GM12878 (cell line): ENCODE measurements at regions not wholly inside any gene's neighbourhood (a gene's known extent, or its start where the extent isn't known, plus 50 kb on each side); places are given as distances from the start of the nearest gene placed in this dataset.

Experiments
- ATAC-seq: fragments of 200-7000 bp; cut with Tn5 transposase; 3 replicates; pipeline ENCODE4 v1.9.1; 2020; ENCODE audit warnings: mild to moderate bottlenecking, moderate library complexity
- BruUV-seq: library from RNA; stranded (reverse); fragments of 400-500 nt; replicated peaks from 2 replicates; lab custom pipeline; 2021; lab: Mats Ljungman, UMichigan
- CTCF ChIA-PET: fragments of 300-600 bp; sonication (Branson Sonifier 250); formaldehyde crosslinking; extraction: SDS; loops from one replicate; lab custom pipeline; 2021; ENCODE audit warnings: inconsistent platforms; lab: Yijun Ruan, JAX
- POLR2A ChIA-PET: fragments of 350-600 bp; formaldehyde crosslinking; extraction: SDS; loops from one replicate; lab custom pipeline; 2021; ENCODE audit warnings: inconsistent platforms; lab: Charles Lee
- RAD21 ChIA-PET: fragments of 300-600 bp; sonication (Branson Sonifier 250); formaldehyde crosslinking; loops from one replicate; lab custom pipeline; 2023; ENCODE audit warnings: antibody characterized with exemption; ENCODE audit not compliant: unreplicated experiment; lab: Charles Lee
- SMC1A ChIA-PET: fragments of 300-600 bp; sonication (Branson Sonifier 250); formaldehyde crosslinking; loops from one replicate; lab custom pipeline; 2023; ENCODE audit not compliant: unreplicated experiment, uncharacterized antibody; lab: Charles Lee
- DNase-seq: peaks from one replicate; pipeline ENCODE4 v3.0.0-alpha.2; 2011; ENCODE audit warnings: low read depth, low spot score
- FAIRE-seq: peaks from 3 replicates; lab custom pipeline; 2011; peaks lifted over from hg19 to GRCh38; lab: Jason Lieb, UNC
- H2AFZ ChIP-seq: 2 replicates; pipeline ENCODE4 v1.6.0; 2011; ENCODE audit warnings: low read depth, low read length, control low read depth; ENCODE audit not compliant: control insufficient read depth
- H3K27ac ChIP-seq: 2 replicates; pipeline ENCODE4 v1.5.1; 2011; ENCODE audit warnings: control low read depth; ENCODE audit not compliant: control insufficient read depth, insufficient read depth
- H3K27me3 ChIP-seq, 2 experiments: replicated peaks in 1 of 2; 2 replicates each; pipeline versions ENCODE4 v1.6.0 to v1.6.1; 2011; ENCODE audit warnings: low read length in 1 of 2; ENCODE audit not compliant: control insufficient read depth in 2 of 2, insufficient read depth in 2 of 2
- H3K36me3 ChIP-seq, 2 experiments: 2 replicates each; pipeline ENCODE4 v1.5.1; 2011; ENCODE audit warnings: low read length in 1 of 2; ENCODE audit not compliant: control insufficient read depth in 2 of 2, insufficient read depth in 2 of 2
- H3K4me1 ChIP-seq: 2 replicates; pipeline ENCODE4 v1.6.1; 2011; ENCODE audit warnings: mild to moderate bottlenecking, low read length, moderate library complexity, mixed read lengths; ENCODE audit not compliant: control insufficient read depth, insufficient read depth
- H3K4me2 ChIP-seq: 2 replicates; pipeline ENCODE4 v1.6.0; 2011; ENCODE audit warnings: control low read depth; ENCODE audit not compliant: control insufficient read depth, insufficient read depth
- H3K4me3 ChIP-seq: fragments of 200-600 bp; sonication (generic); 2 replicates; pipeline ENCODE4 v1.5.1; 2016
- H3K79me2 ChIP-seq: 2 replicates; pipeline ENCODE4 v1.6.0; 2011; ENCODE audit warnings: low read length; ENCODE audit not compliant: control insufficient read depth, insufficient read depth
- H3K9ac ChIP-seq: 2 replicates; pipeline ENCODE4 v1.8.0; 2011; ENCODE audit warnings: low read length, control low read depth, mixed read lengths; ENCODE audit not compliant: control insufficient read depth, insufficient read depth
- H3K9me3 ChIP-seq: replicated peaks from 3 replicates; pipeline ENCODE4 v1.5.1; 2011; ENCODE audit warnings: mild to moderate bottlenecking, low read length; ENCODE audit not compliant: control insufficient read depth, insufficient read depth
- H4K20me1 ChIP-seq: 2 replicates; pipeline ENCODE4 v1.6.0; 2011; ENCODE audit not compliant: control insufficient read depth, insufficient read depth
- CEBPZ ChIP-seq: fragments of 150-350 bp; IDR thresholded peaks from 2 replicates; pipeline ENCODE4 v1.6.1; 2016; ENCODE audit warnings: low read depth, low read length
- CTCF ChIP-seq, 3 experiments: IDR thresholded peaks in 2 of 3; conservative IDR thresholded peaks in 1 of 3; 2 replicates each; pipeline ENCODE4 v1.5.1; 2011; ENCODE audit warnings: low read depth in 3 of 3, low read length in 3 of 3, mild to moderate bottlenecking in 3 of 3, control low read depth in 2 of 3, moderate library complexity in 2 of 3, inconsistent platforms in 1 of 3, mixed read lengths in 1 of 3; ENCODE audit not compliant: control insufficient read depth in 2 of 3, insufficient read depth in 1 of 3; ENCODE audit errors: extremely low read depth in 1 of 3
- IRF3 ChIP-seq: fragments of 450-650 bp; IDR thresholded peaks from 2 replicates; pipeline ENCODE4 v1.6.1; 2014; ENCODE audit warnings: mild to moderate bottlenecking
- IRF4 ChIP-seq: IDR thresholded peaks from 2 replicates; pipeline ENCODE4 v1.6.1; 2011; ENCODE audit warnings: low read depth, low read length
- MXI1 ChIP-seq: fragments of 150-350 bp; IDR thresholded peaks from 2 replicates; pipeline ENCODE4 v1.6.1; 2011; ENCODE audit warnings: low read depth, mild to moderate bottlenecking, inconsistent platforms, low read length, improper control_type of control experiment
- SREBF2 ChIP-seq: IDR thresholded peaks from 2 replicates; pipeline ENCODE4 v1.6.1; 2012; ENCODE audit warnings: mild to moderate bottlenecking, low read length
- STAT1 ChIP-seq: fragments of 450-650 bp; conservative IDR thresholded peaks from 2 replicates; pipeline ENCODE4 v1.6.1; 2014; ENCODE audit warnings: antibody characterized with exemption, mild to moderate bottlenecking
- USF1 ChIP-seq: IDR thresholded peaks from 2 replicates; pipeline ENCODE4 v1.6.1; 2011; ENCODE audit warnings: borderline replicate concordance, low read depth, mild to moderate bottlenecking, moderate library complexity, mixed read lengths, low read length; ENCODE audit not compliant: insufficient read depth; ENCODE audit errors: extremely low read length
- ZBTB11 ChIP-seq: fragments of 450-650 bp; formaldehyde crosslinking; IDR thresholded peaks from 2 replicates; pipeline ENCODE4 v1.5.0; 2022; ENCODE audit warnings: mild to moderate bottlenecking, missing genetic modification characterization
- WGBS: methylation state at CpG from one replicate; pipeline ENCODE4 v1.1.6; 2016; ENCODE audit warnings: low lambda C conversion rate; ENCODE audit not compliant: insufficient replicate concordance, insufficient coverage; ENCODE audit errors: missing lambda C conversion rate; 5-methylcytosine and 5-hydroxymethylcytosine counted together
- in situ Hi-C: fragments of 300-500 bp; cut with MboI; formaldehyde crosslinking; loops from 9 replicates; pipeline ENCODE4 v1.14.3; 2018; ENCODE audit warnings: mixed read lengths
- intact Hi-C: fragments of 100-400 bp; cut with micrococcal nuclease; formaldehyde crosslinking; loops from one replicate; pipeline ENCODE4 v1.14.2; 2022; ENCODE audit not compliant: unreplicated experiment

GRCh38 chr14:56046996-56047395, 71.2 kb upstream of the PELI2 start (continued):
- TF ChIP-seq CEBPZ (no peak), STAT1 (no peak), IRF3 (no peak)

GRCh38 chr14:56049536-56049935, 68.7 kb upstream of the PELI2 start:
- no peaks in the 10 kb centered on the region for H4K20me1 ChIP-seq
- 0% methylated on average over 1 of the region's 1 CpG for WGBS
- no peak overlapping the region for H3K4me2 ChIP-seq
- TF ChIP-seq USF1, result no peak
- no peak for TF ChIP-seq ZBTB11 (CRISPR knock-in tag)
- no peak for TF ChIP-seq IRF4
- no peak for TF ChIP-seq MXI1
- no peak for TF ChIP-seq CTCF (IDR thresholded peaks at IDR 0.05 in 2 of 3, conservative IDR thresholded peaks at IDR 0.05 in 1 of 3; ENCODE audit: control insufficient read depth in 2 of 3, extremely low read depth in 1 of 3, insufficient read depth in 1 of 3, low read depth in 3 of 3, low read length in 3 of 3)
- TF ChIP-seq SREBF2, result no peak
- TF ChIP-seq, all 136 proteins: peak for 0
- in situ Hi-C loops (no loop called here), intact Hi-C loops (no loop called here)
- BruUV-seq, result no TSS peak
- H3K27ac ChIP-seq, result no peak overlapping the region
- POLR2A ChIA-PET, result no interaction called here
- H3K27me3 ChIP-seq, result no peaks in the 10 kb centered on the region
- H3K4me3 ChIP-seq, result no peak overlapping the region
- no peak overlapping the region for H2AFZ ChIP-seq
- FAIRE-seq (no peak), DNase-seq (no peak), ATAC-seq (no peak)
- RAD21 ChIA-PET, result no interaction called here
- H3K4me1 ChIP-seq, result no peaks in the 10 kb centered on the region
- CTCF ChIA-PET, result no interaction called here
- H3K9me3 ChIP-seq, result no peaks in the 10 kb centered on the region
- no peaks in the 10 kb centered on the region for H3K36me3 ChIP-seq
- SMC1A ChIA-PET, result no interaction called here
- H3K9ac ChIP-seq, result no peak overlapping the region
- no peaks in the 10 kb centered on the region for H3K79me2 ChIP-seq
